Astrocyte (in vitro differentiated cells and primary cell): ENCODE measurements at regions not wholly inside any gene's neighbourhood (a gene's known extent, or its start where the extent isn't known, plus 50 kb on each side); places are given as distances from the start of the nearest gene placed in this dataset.

Source experiments
- DNase-seq: peaks from one replicate; pipeline ENCODE4 v3.0.0-alpha.2; 2010; ENCODE audit warnings: low read depth
- FAIRE-seq: peaks from 2 replicates; lab custom pipeline; 2011; peaks lifted over from hg19 to GRCh38; lab: Jason Lieb, UNC
- H2AFZ ChIP-seq: 2 replicates; pipeline ENCODE4 v1.6.0; 2012; ENCODE audit warnings: low read depth, low read length, inconsistent platforms
- H3K27ac ChIP-seq: 2 replicates; pipeline ENCODE4 v1.5.1; 2011; ENCODE audit warnings: low read depth, low read length, inconsistent platforms
- H3K27me3 ChIP-seq: 2 replicates; pipeline ENCODE4 v1.6.0; 2011; ENCODE audit warnings: low read length, inconsistent platforms; ENCODE audit not compliant: insufficient read depth
- H3K36me3 ChIP-seq: 2 replicates; pipeline ENCODE4 v1.5.1; 2011; ENCODE audit warnings: low read length, inconsistent platforms; ENCODE audit not compliant: insufficient read depth
- H3K4me1 ChIP-seq: 2 replicates; pipeline ENCODE4 v1.5.1; 2011; ENCODE audit warnings: low read length, inconsistent platforms; ENCODE audit not compliant: insufficient read depth
- H3K4me2 ChIP-seq: 2 replicates; pipeline ENCODE4 v1.6.0; 2012; ENCODE audit warnings: low read length, inconsistent platforms
- H3K4me3 ChIP-seq: 2 replicates; pipeline ENCODE4 v1.5.1; 2011; ENCODE audit warnings: low read depth, mild to moderate bottlenecking, low read length, inconsistent platforms; ENCODE audit not compliant: insufficient read depth
- H3K79me2 ChIP-seq: 2 replicates; pipeline ENCODE4 v1.6.0; 2012; ENCODE audit warnings: mild to moderate bottlenecking, low read length, inconsistent platforms; ENCODE audit not compliant: insufficient read depth
- H3K9ac ChIP-seq: 2 replicates; pipeline ENCODE4 v1.6.0; 2012; ENCODE audit warnings: mild to moderate bottlenecking, low read length, inconsistent platforms
- H3K9me3 ChIP-seq: 2 replicates; pipeline ENCODE4 v1.5.1; 2012; ENCODE audit warnings: low read depth, mild to moderate bottlenecking, low read length, inconsistent platforms; ENCODE audit not compliant: insufficient read depth
- H4K20me1 ChIP-seq: 2 replicates; pipeline ENCODE4 v1.6.0; 2012; ENCODE audit warnings: low read length, inconsistent platforms; ENCODE audit not compliant: insufficient read depth
- H3K27ac Mint-ChIP-seq: one replicate; pipeline ENCODE4 v1.8.0; 2021; ENCODE audit warnings: mild to moderate bottlenecking, mixed read lengths; ENCODE audit not compliant: unreplicated experiment
- H3K27me3 Mint-ChIP-seq: one replicate; pipeline ENCODE4 v1.8.0; 2021; ENCODE audit warnings: low read depth, mixed read lengths; ENCODE audit not compliant: unreplicated experiment
- H3K36me3 Mint-ChIP-seq: one replicate; pipeline ENCODE4 v1.8.0; 2021; ENCODE audit warnings: low read depth, mixed read lengths; ENCODE audit not compliant: unreplicated experiment
- H3K4me1 Mint-ChIP-seq: one replicate; pipeline ENCODE4 v1.8.0; 2021; ENCODE audit warnings: low read depth, mixed read lengths; ENCODE audit not compliant: unreplicated experiment
- H3K4me3 Mint-ChIP-seq: one replicate; pipeline ENCODE4 v1.8.0; 2021; ENCODE audit warnings: mild to moderate bottlenecking, moderate library complexity, mixed read lengths; ENCODE audit not compliant: unreplicated experiment
- H3K9me3 Mint-ChIP-seq: one replicate; pipeline ENCODE4 v1.8.0; 2021; ENCODE audit warnings: mild to moderate bottlenecking, mixed read lengths; ENCODE audit not compliant: unreplicated experiment
- CTCF ChIP-seq: IDR thresholded peaks from 2 replicates; pipeline ENCODE4 v1.5.1; 2011; ENCODE audit warnings: low read depth, mild to moderate bottlenecking, inconsistent platforms, low read length, moderate library complexity; ENCODE audit not compliant: insufficient read depth
- EZH2 ChIP-seq: IDR thresholded peaks from 2 replicates; pipeline ENCODE4 v1.6.1; 2012; ENCODE audit warnings: mild to moderate bottlenecking, low read length, inconsistent platforms; ENCODE audit not compliant: insufficient read depth

- H3K4me3 ChIP-seq = no peak overlapping the region
- Mint-ChIP-seq H3K9me3 (peaks cover 3% of the 10 kb centered on the region), H3K27me3 (peaks cover 2% of the 10 kb centered on the region), H3K4me1 (peaks cover 13% of the 10 kb centered on the region), H3K27ac (no peak overlapping the region), H3K36me3 (no peaks in the 10 kb centered on the region), H3K4me3 (no peak overlapping the region)
- no peaks in the 10 kb centered on the region for H3K36me3 ChIP-seq
- H3K4me2 ChIP-seq = no peak overlapping the region
- no peaks in the 10 kb centered on the region for H4K20me1 ChIP-seq
- TF ChIP-seq EZH2 (no peak), CTCF (no peak)
- no peak overlapping the region for H3K9ac ChIP-seq
- H3K9me3 ChIP-seq = no peaks in the 10 kb centered on the region
- H3K79me2 ChIP-seq = no peaks in the 10 kb centered on the region
- peaks cover 3% of the 10 kb centered on the region for H3K27me3 ChIP-seq
- DNase-seq = no peak
- no peak overlapping the region for H2AFZ ChIP-seq
- no peaks in the 10 kb centered on the region for H3K4me1 ChIP-seq
- no peak overlapping the region for H3K27ac ChIP-seq
- no peak for FAIRE-seq
These were observed 71.9 kb downstream of the TNP1 start for GRCh38 chr2:216787851-216788540.

GRCh38 chr2:216786676-216787075 lies 73.2 kb downstream of the TNP1 start:
- Mint-ChIP-seq H3K36me3 (no peaks in the 10 kb centered on the region), H3K9me3 (peaks cover 3% of the 10 kb centered on the region), H3K27ac (no peak overlapping the region), H3K4me3 (no peak overlapping the region), H3K4me1 (peaks cover 4% of the 10 kb centered on the region), H3K27me3 (peaks cover 5% of the 10 kb centered on the region)
- FAIRE-seq (no peak), DNase-seq (no peak)
- no peaks in the 10 kb centered on the region for H4K20me1 ChIP-seq
- H3K79me2 ChIP-seq = no peaks in the 10 kb centered on the region
- TF ChIP-seq CTCF = no peak
- TF ChIP-seq EZH2 = no peak
- no peaks in the 10 kb centered on the region for H3K4me1 ChIP-seq
- no peak overlapping the region for H3K9ac ChIP-seq
- no peak overlapping the region for H3K4me2 ChIP-seq
- no peak overlapping the region for H3K4me3 ChIP-seq
- no peaks in the 10 kb centered on the region for H3K36me3 ChIP-seq
- no peaks in the 10 kb centered on the region for H3K9me3 ChIP-seq
- peaks cover 3% of the 10 kb centered on the region for H3K27me3 ChIP-seq
- H2AFZ ChIP-seq = no peak overlapping the region
- H3K27ac ChIP-seq = no peak overlapping the region

DNA sequence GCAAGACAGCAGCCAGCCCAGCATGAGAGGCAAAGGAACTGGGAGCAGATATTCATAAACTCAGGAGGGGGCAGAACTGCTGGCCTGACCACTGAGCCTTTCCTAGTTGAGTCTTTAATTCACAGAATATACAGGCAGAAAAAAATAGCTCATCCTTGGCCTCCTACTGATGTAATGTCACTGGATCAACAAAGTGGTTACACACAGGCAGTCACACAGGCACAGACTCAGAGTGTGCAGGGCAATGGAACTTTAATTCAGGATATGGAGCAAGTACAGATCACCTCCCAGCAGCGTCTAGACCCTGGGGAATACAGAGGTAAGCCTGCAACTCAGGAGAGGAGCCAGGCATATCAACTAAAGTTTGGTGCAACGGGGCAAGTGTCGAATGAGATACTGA lies 75.4 kb downstream of the TNP1 start:
- H3K79me2 ChIP-seq = no peaks in the 10 kb centered on the region
- no peaks in the 10 kb centered on the region for H3K36me3 Mint-ChIP-seq
- TF ChIP-seq CTCF (no peak), EZH2 (no peak)
- H3K9ac ChIP-seq = no peak overlapping the region
- H3K4me3 ChIP-seq = no peak overlapping the region
- no peak overlapping the region for H3K4me2 ChIP-seq
- H3K4me1 ChIP-seq = no peaks in the 10 kb centered on the region
- FAIRE-seq = no peak
- H3K36me3 ChIP-seq = no peaks in the 10 kb centered on the region
- no peaks in the 10 kb centered on the region for H3K27me3 ChIP-seq
- no peak overlapping the region for H3K27ac Mint-ChIP-seq
- no peak overlapping the region for H3K4me3 Mint-ChIP-seq
- H3K27ac ChIP-seq = no peak overlapping the region
- H3K9me3 ChIP-seq = no peaks in the 10 kb centered on the region
- no peaks in the 10 kb centered on the region for H4K20me1 ChIP-seq
- H2AFZ ChIP-seq = no peak overlapping the region
- DNase-seq = no peak
- peaks cover 10% of the 10 kb centered on the region for H3K27me3 Mint-ChIP-seq
- H3K4me1 Mint-ChIP-seq = peaks cover 3% of the 10 kb centered on the region
- H3K9me3 Mint-ChIP-seq = peaks cover 7% of the 10 kb centered on the region
